HCT116 (cell line): ENCODE measurements at regions not wholly inside any gene's neighbourhood (a gene's known extent, or its start where the extent isn't known, plus 50 kb on each side); places are given as distances from the start of the nearest gene placed in this dataset.

Source experiments
- ATAC-seq: fragments of 200-7000 bp; cut with Tn5 transposase; 2 replicates; pipeline ENCODE4 v1.9.1; 2020; ENCODE audit warnings: mild to moderate bottlenecking, moderate library complexity
- BruUV-seq: library from RNA; stranded (reverse); fragments of 400-500 nt; replicated peaks from 2 replicates; lab custom pipeline; 2021; lab: Mats Ljungman, UMichigan
- CTCF ChIA-PET: fragments of 300-600 bp; sonication (Branson Sonifier 250); formaldehyde crosslinking; loops from one replicate; lab custom pipeline; 2021; ENCODE audit warnings: antibody characterized with exemption; lab: Charles Lee
- POLR2A ChIA-PET: fragments of 300-600, 350-600 bp; sonication (Branson Sonifier 250); formaldehyde crosslinking; loops from one replicate; lab custom pipeline; 2021; ENCODE audit warnings: antibody characterized with exemption; lab: Charles Lee
- RAD21 ChIA-PET, 2 experiments: fragments of 300-600 bp; sonication (Branson Sonifier 250); formaldehyde crosslinking; loops; one replicate each; lab custom pipeline; 2023; ENCODE audit warnings: low total read pairs in 2 of 2; ENCODE audit not compliant: uncharacterized antibody in 2 of 2, unreplicated experiment in 2 of 2, low non-redundant PET in 1 of 2; lab: Charles Lee
- DNase-seq: peaks from one replicate; pipeline ENCODE4 v3.0.0-alpha.2; 2010; ENCODE audit warnings: low read depth, low spot score
- H2AFZ ChIP-seq: fragments of 200-600 bp; shearing (Covaris generic), sonication (generic); 2 replicates; pipeline ENCODE4 v1.6.1; 2017; ENCODE audit warnings: low read depth, mixed run types, mixed read lengths, antibody characterized with exemption, low read length; ENCODE audit not compliant: poor library complexity, severe bottlenecking
- H3K27ac ChIP-seq: 2 replicates; pipeline ENCODE4 v1.5.1; 2012; ENCODE audit warnings: low read depth, low read length
- H3K27me3 ChIP-seq: fragments of 200-600 bp; sonication (generic); 2 replicates; pipeline ENCODE4 v1.6.1; 2016; ENCODE audit warnings: mixed run types, low read length, mixed read lengths; ENCODE audit not compliant: insufficient read depth
- H3K36me3 ChIP-seq, 2 experiments: fragments of 200-500 bp in 1 of 2; fragments of 200-600 bp in 1 of 2; sonication (Bioruptor generic) in 1 of 2; sonication (generic) in 1 of 2; 2 replicates each; pipeline versions ENCODE4 v1.5.1 to v1.6.1; 2014 to 2016; ENCODE audit warnings: low read length in 2 of 2, inconsistent platforms in 1 of 2, mixed read lengths in 1 of 2, mixed run types in 1 of 2; ENCODE audit not compliant: insufficient read depth in 2 of 2, control insufficient read depth in 1 of 2
- H3K4me1 ChIP-seq, 2 experiments: fragments of 200-600 bp in 1 of 2; sonication (generic) in 1 of 2; 2 replicates each; pipeline versions ENCODE4 v1.5.1 to v1.6.1; 2012 to 2017; ENCODE audit warnings: low read length in 2 of 2, inconsistent platforms in 1 of 2, mild to moderate bottlenecking in 1 of 2, mixed read lengths in 1 of 2, mixed run types in 1 of 2, moderate library complexity in 1 of 2; ENCODE audit not compliant: insufficient read depth in 2 of 2, control insufficient read depth in 1 of 2
- H3K4me2 ChIP-seq: fragments of 200-600 bp; sonication (generic); 2 replicates; pipeline ENCODE4 v1.6.1; 2017; ENCODE audit warnings: mixed run types, low read length, mixed read lengths
- H3K4me3 ChIP-seq, 2 experiments: fragments of 200-600 bp in 1 of 2; sonication (generic) in 1 of 2; replicated peaks in 1 of 2; 2 replicates each; pipeline ENCODE4 v1.5.1; 2011 to 2016; ENCODE audit warnings: low read length in 2 of 2, control low read depth in 1 of 2, low read depth in 1 of 2, mild to moderate bottlenecking in 1 of 2, mixed read lengths in 1 of 2, mixed run types in 1 of 2
- H3K79me2 ChIP-seq: fragments of 200-600 bp; sonication (generic); 2 replicates; pipeline ENCODE4 v1.6.1; 2017; ENCODE audit warnings: mild to moderate bottlenecking, mixed run types, low read length, moderate library complexity, mixed read lengths; ENCODE audit not compliant: insufficient read depth
- H3K9ac ChIP-seq: fragments of 200-600 bp; sonication (generic); 2 replicates; pipeline ENCODE4 v1.6.1; 2016; ENCODE audit warnings: low read length, mixed read lengths
- H3K9me2 ChIP-seq: fragments of 200-600 bp; sonication (generic), shearing (Covaris generic); 2 replicates; pipeline ENCODE4 v1.6.1; 2017; ENCODE audit warnings: mixed run types, mild to moderate bottlenecking, moderate library complexity; ENCODE audit not compliant: insufficient read depth
- H3K9me3 ChIP-seq, 2 experiments: fragments of 200-500 bp in 1 of 2; fragments of 200-600 bp in 1 of 2; sonication (Bioruptor generic) in 1 of 2; sonication (generic) in 1 of 2; 2 replicates each; pipeline ENCODE4 v1.6.1; 2014 to 2017; ENCODE audit warnings: low read length in 2 of 2, mixed read lengths in 2 of 2, inconsistent platforms in 1 of 2, low read depth in 1 of 2, mild to moderate bottlenecking in 1 of 2, mixed run types in 1 of 2, moderate library complexity in 1 of 2; ENCODE audit not compliant: control insufficient read depth in 1 of 2, insufficient read depth in 1 of 2
- H4K20me1 ChIP-seq: fragments of 200-600 bp; sonication (generic), shearing (Covaris generic); 2 replicates; pipeline ENCODE4 v1.6.1; 2017; ENCODE audit warnings: mixed run types, mild to moderate bottlenecking, moderate library complexity; ENCODE audit not compliant: insufficient read depth
- CEBPB ChIP-seq: IDR thresholded peaks from 2 replicates; pipeline ENCODE4 v1.6.1; 2012; ENCODE audit warnings: low read depth
- EGR1 ChIP-seq: IDR thresholded peaks from 2 replicates; pipeline ENCODE4 v1.6.1; 2012; ENCODE audit warnings: low read depth
- ELF1 ChIP-seq: IDR thresholded peaks from 2 replicates; pipeline ENCODE4 v1.6.1; 2012; ENCODE audit warnings: low read depth, borderline replicate concordance
- EZH2 ChIP-seq: fragments of 200-600 bp; sonication (generic); IDR thresholded peaks from 2 replicates; pipeline ENCODE4 v1.6.1; 2017; ENCODE audit warnings: antibody characterized with exemption, mixed run types
- EZH2phosphoT487 ChIP-seq: fragments of 200-600 bp; IDR thresholded peaks from 2 replicates; pipeline ENCODE4 v1.6.1; 2018; ENCODE audit warnings: antibody characterized with exemption, borderline replicate concordance
- FOSL1 ChIP-seq: IDR thresholded peaks from 2 replicates; pipeline ENCODE4 v1.6.1; 2012; ENCODE audit warnings: low read depth
- JUND ChIP-seq: IDR thresholded peaks from 2 replicates; pipeline ENCODE4 v1.6.1; 2012
- RAD21 ChIP-seq: IDR thresholded peaks from 2 replicates; pipeline ENCODE4 v1.6.1; 2012; ENCODE audit warnings: low read depth, mild to moderate bottlenecking
- SIN3A ChIP-seq: IDR thresholded peaks from 2 replicates; pipeline ENCODE4 v1.6.1; 2012; ENCODE audit warnings: low read depth
- SP1 ChIP-seq: IDR thresholded peaks from 2 replicates; pipeline ENCODE4 v1.6.1; 2012; ENCODE audit warnings: low read depth
- SRF ChIP-seq: IDR thresholded peaks from 2 replicates; pipeline ENCODE4 v1.6.1; 2012; ENCODE audit warnings: low read depth
- TCF7L2 ChIP-seq: IDR thresholded peaks from 2 replicates; pipeline ENCODE4 v1.7.0; 2011; ENCODE audit warnings: borderline replicate concordance, inconsistent platforms; ENCODE audit not compliant: insufficient read depth, insufficient read length; ENCODE audit errors: extremely low read depth
- YY1 ChIP-seq: IDR thresholded peaks from 2 replicates; pipeline ENCODE4 v1.6.1; 2011; ENCODE audit warnings: low read length, low read depth, moderate library complexity, mild to moderate bottlenecking; ENCODE audit not compliant: insufficient replicate concordance; ENCODE audit errors: extremely low read depth
- ZNF274 ChIP-seq: fragments of 200-500 bp; sonication (Bioruptor generic); IDR thresholded peaks from 2 replicates; pipeline ENCODE4 v1.6.1; 2014; ENCODE audit warnings: mild to moderate bottlenecking, low read depth, low read length, inconsistent platforms
- intact Hi-C: fragments of 100-400 bp; cut with micrococcal nuclease; formaldehyde crosslinking; loops from 2 replicates; pipeline ENCODE4 v1.10.0; 2022
- TF ChIP-seq, protein P1 (sequence below): IDR thresholded peaks from 2 replicates; pipeline ENCODE4 v1.6.1; 2012; ENCODE audit warnings: low read depth
- TF ChIP-seq, protein P2 (sequence below): IDR thresholded peaks from 2 replicates; pipeline ENCODE4 v1.6.1; 2011; ENCODE audit warnings: mild to moderate bottlenecking, low read length, moderate library complexity; ENCODE audit not compliant: insufficient replicate concordance; ENCODE audit errors: extremely low read depth
- TF ChIP-seq, protein P3 (sequence below): IDR thresholded peaks from 2 replicates; pipeline ENCODE4 v1.6.1; 2012

DNA sequence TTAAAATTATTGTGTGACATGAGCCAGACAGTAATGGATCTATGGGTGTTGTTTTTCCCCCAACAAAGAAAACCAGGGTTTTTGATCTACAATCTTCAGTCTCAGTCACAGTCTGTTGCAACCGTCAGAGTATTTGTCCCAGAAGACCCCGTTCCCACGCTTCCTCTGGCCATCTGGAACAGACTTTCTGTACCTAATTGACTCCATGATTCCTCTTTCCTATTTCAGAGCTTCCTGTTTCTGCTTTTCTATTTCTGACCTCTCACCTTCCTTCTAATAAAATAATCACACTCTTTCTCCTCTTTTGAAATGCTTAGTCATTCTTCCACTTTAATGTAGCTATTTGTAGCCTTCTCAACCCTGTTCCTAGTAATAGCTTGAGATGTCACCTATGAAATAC is 1044.8 kb downstream of the DTWD2 start:
- no peaks in the 10 kb centered on the region for H3K9me2 ChIP-seq
- H3K4me2 ChIP-seq = no peak overlapping the region
- DNase-seq (no peak), ATAC-seq (no peak)
- no peaks in the 10 kb centered on the region for H3K27me3 ChIP-seq
- H3K9ac ChIP-seq = no peak overlapping the region
- ChIA-PET POLR2A (no interaction called here), RAD21 (interaction anchor here in 1 of 2 experiments (0.6 kb wide), 1 partner anchor 43 kb away, joined by 3 read pairs; no protein-coding TSS in a partner anchor), CTCF (no interaction called here)
- H3K79me2 ChIP-seq = no peaks in the 10 kb centered on the region
- H2AFZ ChIP-seq = no peak overlapping the region
- no peaks in the 10 kb centered on the region for H3K36me3 ChIP-seq
- intact Hi-C loops = no loop called here
- no peaks in the 10 kb centered on the region for H4K20me1 ChIP-seq
- no peak overlapping the region for H3K27ac ChIP-seq
- no peaks in the 10 kb centered on the region for H3K9me3 ChIP-seq
- TF ChIP-seq EZH2 (no peak), ZNF274 (no peak), TCF7L2 (no peak), EZH2phosphoT487 (no peak), SRF (no peak), SIN3A (no peak), CEBPB (no peak), YY1 (no peak), RAD21 (no peak), ELF1 (no peak), SP1 (no peak), JUND (no peak), EGR1 (no peak), FOSL1 (no peak)
- TF ChIP-seq, protein P1, sequence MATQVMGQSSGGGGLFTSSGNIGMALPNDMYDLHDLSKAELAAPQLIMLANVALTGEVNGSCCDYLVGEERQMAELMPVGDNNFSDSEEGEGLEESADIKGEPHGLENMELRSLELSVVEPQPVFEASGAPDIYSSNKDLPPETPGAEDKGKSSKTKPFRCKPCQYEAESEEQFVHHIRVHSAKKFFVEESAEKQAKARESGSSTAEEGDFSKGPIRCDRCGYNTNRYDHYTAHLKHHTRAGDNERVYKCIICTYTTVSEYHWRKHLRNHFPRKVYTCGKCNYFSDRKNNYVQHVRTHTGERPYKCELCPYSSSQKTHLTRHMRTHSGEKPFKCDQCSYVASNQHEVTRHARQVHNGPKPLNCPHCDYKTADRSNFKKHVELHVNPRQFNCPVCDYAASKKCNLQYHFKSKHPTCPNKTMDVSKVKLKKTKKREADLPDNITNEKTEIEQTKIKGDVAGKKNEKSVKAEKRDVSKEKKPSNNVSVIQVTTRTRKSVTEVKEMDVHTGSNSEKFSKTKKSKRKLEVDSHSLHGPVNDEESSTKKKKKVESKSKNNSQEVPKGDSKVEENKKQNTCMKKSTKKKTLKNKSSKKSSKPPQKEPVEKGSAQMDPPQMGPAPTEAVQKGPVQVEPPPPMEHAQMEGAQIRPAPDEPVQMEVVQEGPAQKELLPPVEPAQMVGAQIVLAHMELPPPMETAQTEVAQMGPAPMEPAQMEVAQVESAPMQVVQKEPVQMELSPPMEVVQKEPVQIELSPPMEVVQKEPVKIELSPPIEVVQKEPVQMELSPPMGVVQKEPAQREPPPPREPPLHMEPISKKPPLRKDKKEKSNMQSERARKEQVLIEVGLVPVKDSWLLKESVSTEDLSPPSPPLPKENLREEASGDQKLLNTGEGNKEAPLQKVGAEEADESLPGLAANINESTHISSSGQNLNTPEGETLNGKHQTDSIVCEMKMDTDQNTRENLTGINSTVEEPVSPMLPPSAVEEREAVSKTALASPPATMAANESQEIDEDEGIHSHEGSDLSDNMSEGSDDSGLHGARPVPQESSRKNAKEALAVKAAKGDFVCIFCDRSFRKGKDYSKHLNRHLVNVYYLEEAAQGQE = no peak
- TF ChIP-seq, protein P2, sequence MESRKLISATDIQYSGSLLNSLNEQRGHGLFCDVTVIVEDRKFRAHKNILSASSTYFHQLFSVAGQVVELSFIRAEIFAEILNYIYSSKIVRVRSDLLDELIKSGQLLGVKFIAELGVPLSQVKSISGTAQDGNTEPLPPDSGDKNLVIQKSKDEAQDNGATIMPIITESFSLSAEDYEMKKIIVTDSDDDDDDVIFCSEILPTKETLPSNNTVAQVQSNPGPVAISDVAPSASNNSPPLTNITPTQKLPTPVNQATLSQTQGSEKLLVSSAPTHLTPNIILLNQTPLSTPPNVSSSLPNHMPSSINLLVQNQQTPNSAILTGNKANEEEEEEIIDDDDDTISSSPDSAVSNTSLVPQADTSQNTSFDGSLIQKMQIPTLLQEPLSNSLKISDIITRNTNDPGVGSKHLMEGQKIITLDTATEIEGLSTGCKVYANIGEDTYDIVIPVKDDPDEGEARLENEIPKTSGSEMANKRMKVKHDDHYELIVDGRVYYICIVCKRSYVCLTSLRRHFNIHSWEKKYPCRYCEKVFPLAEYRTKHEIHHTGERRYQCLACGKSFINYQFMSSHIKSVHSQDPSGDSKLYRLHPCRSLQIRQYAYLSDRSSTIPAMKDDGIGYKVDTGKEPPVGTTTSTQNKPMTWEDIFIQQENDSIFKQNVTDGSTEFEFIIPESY = no peak
- TF ChIP-seq, protein P3, sequence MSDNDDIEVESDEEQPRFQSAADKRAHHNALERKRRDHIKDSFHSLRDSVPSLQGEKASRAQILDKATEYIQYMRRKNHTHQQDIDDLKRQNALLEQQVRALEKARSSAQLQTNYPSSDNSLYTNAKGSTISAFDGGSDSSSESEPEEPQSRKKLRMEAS = no peak
- no peaks in the 10 kb centered on the region for H3K4me1 ChIP-seq
- no TSS peak for BruUV-seq
- no peak overlapping the region for H3K4me3 ChIP-seq
